HG03196 (cell line): ENCODE measurements at regions not wholly inside any gene's neighbourhood (a gene's known extent, or its start where the extent isn't known, plus 50 kb on each side); places are given as distances from the start of the nearest gene placed in this dataset.

Source experiments
- ATAC-seq: cut with Tn5 transposase; IDR thresholded peaks from one replicate; pipeline ENCODE4 v1.9.1; 2021; ENCODE audit not compliant: unreplicated experiment

DNA sequence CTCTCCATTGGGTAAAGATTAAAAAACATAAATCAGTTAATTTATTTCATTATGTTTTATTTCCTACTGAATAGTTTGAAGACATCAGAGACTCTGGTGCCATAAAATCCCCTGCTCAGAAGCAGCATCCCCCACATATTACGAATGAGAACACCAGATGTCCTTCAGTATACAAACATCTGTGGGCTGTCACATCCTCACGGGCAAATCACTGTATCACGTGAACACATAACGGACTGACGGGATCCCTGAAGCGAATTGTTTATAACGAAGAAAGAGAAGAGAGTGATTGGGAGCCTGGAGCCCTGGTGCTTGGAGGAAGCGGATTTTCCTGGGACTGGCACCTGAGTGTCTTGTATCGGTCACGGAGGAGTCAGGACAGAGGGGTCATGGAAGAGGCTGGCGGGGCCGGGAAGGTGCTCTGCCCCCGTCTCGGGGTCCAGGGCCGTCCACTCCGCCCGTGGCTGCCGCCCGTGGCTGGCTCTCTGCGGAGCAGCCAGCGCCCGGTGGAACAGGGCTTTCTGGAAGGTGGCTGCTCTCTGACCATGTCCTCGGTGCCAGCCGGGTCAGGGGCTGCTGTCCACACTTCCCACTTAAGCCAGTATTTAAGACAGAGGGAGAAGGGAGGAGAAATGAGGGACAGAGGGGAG, 452.7 kb upstream of the FAT1 start:
- ATAC-seq, result no peak

- no peak for ATAC-seq
These were observed 454.4 kb upstream of the FAT1 start for GRCh38 chr4:187178084-187178483.

- ATAC-seq, result no peak
These were observed 454.9 kb upstream of the FAT1 start for GRCh38 chr4:187178587-187178986.

DNA sequence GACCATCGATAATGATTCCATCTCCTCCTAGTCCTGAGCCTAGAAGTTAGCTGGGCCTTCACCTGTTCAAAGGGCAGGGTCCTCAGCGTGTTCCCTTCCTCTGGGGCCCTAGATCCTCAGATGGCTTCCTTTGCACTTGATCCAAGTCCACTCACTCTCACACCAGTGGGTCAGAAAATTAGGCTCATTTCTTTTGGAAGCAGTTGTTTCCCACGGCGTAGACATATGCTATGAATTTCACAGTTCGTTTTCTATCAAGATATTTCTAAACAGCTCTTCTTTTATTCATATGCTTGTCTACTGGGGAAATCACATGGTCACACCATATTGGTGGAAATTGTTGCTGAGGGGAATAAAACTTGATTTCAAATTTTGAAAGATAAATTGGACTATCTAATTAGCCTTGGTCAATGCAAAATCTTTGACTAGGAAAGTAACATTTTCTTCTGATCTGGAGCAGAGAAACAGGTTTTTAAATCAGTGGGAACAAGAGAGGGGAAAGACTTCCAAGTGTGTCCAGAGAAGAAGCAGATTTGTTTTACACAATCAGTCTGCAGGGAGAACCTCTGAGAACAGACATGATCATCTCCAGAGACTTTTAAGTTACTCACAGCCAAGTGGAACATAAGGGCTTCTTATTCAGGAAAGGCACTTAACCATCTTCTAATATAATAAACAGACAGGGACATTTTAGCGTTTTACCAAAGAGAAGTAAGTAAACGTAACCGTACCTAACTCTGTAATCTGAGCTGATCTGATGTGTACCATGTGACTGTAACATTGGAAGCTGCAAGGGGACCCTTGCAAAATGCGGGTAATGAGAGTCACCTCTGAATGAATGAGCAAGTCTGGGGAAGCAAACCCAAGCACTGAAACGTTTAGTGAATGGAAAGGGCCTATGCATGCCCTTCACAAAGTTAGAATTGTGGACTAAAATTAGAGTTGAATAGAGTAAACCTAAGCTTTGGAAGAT, 455.7 kb upstream of the FAT1 start:
- ATAC-seq, result no peak

DNA sequence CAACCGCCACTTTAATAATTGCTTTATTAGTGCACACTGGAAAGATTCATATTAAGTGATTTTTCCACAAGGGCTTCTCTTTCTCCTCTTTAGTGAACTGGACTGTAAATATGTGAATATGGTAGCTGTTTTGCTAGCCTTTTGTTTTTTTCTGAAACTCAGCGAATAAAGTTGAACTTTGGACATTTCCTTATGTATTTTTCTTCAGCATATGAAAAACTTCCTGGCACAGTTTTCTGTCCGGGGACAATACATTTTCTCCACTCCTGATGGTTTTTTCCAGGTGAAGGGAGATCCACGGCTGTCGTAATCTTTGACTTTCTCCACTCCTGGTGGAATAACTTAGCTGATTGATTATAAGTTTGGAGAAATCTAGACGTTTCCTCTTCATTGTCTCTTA, 457.4 kb upstream of the FAT1 start:
- no peak for ATAC-seq

- no peak for ATAC-seq
These were observed 459.7 kb upstream of the FAT1 start for GRCh38 chr4:187183346-187183745.

- no peak for ATAC-seq
These were observed 460.2 kb upstream of the FAT1 start for GRCh38 chr4:187183826-187184225.

DNA sequence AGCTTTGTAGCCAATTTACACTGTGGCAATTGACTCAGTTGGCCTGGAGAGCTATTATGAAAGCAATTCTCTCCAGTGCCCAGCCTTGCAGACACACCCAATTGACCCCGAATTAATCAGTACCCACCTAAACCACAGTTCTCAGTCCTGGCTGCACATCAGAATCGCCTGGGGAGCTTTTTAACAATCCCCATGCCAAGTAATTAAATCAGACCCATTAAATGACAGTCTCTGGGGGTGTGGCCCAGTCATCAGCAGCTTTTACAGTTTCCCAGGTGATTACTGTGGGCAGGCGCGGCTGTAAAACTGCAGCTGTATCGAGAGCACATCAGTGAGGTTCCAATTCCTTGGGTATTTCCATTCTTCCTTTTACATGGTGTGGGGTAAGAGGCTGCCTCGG, 460.9 kb upstream of the FAT1 start:
- no peak for ATAC-seq

DNA sequence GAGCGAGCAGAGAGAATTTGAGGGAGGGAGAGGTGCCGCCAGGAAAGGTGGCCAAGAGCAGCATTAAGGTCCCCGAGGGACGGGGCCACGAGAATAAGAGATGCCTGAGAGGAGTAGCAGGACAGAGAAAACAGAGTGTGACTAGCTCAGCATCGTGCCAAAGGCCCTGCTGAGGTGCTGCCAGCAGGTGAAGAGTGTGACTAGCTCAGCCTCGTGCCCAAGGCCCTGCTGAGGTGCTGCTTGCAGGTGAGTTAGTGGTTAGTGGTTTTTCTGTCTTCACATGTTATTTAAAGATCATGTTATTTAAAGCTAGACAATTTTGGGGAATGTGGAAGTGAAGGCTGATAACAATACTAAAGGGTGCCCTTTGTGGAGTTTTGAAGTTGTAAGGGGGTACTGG, 464.5 kb upstream of the FAT1 start:
- no peak for ATAC-seq

DNA sequence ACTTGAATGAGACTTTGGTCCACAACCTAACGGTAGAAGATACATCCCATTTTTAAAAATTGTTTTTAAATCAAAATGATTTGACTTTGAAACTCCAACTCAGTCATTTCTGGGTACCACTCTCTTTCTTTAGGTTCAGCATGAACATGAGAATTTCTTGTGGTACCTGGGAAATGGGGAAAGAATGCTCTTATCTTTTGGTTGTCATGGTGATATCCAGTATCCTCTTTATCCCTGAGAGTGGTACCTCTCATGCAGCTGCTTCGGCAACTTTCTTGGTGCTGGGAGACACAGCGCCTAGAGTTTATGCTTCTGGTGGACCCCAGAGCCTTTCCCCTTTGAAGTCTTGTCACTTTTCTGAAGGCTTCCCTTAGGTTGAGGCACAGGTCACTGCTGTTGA, 465.1 kb upstream of the FAT1 start:
- ATAC-seq, result no peak

- ATAC-seq, result no peak
These were observed 466.7 kb upstream of the FAT1 start for GRCh38 chr4:187190390-187190789.

GRCh38 chr4:187191676-187192075, 468.0 kb upstream of the FAT1 start:
- ATAC-seq, result no peak

GRCh38 chr4:187192266-187192665, 468.6 kb upstream of the FAT1 start:
- ATAC-seq, result no peak

- ATAC-seq, result no peak
These were observed 469.5 kb upstream of the FAT1 start for GRCh38 chr4:187193141-187193540.

DNA sequence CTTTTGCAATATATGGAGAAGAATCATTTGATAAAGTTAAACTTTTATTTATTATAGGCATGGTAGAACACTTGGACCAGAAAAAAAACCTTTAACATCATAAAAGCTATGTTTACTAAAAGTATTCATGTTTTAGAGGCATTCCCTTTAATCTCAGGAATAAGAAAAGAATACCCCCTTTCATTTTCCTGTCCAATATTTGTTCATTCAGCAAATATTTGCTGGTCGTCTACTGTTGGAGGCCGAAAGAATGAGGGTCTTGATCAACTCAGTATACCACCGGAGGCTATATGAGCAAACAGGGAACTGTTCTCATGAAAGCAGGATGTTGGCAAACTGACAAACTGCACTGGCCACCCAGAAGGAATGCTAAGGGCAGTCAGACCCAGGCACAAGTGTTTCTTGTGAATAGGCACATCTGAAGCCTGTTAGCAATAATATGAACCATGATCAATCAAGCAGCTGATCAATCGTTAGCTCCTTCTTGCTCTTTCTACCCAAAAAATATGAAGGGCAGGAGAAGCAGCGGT, 480.8 kb upstream of the FAT1 start:
- ATAC-seq, result no peak

GRCh38 chr4:187207931-187208330, 484.3 kb upstream of the FAT1 start:
- no peak for ATAC-seq

- ATAC-seq, result no peak
These were observed 485.0 kb upstream of the FAT1 start for GRCh38 chr4:187208651-187209050.

DNA sequence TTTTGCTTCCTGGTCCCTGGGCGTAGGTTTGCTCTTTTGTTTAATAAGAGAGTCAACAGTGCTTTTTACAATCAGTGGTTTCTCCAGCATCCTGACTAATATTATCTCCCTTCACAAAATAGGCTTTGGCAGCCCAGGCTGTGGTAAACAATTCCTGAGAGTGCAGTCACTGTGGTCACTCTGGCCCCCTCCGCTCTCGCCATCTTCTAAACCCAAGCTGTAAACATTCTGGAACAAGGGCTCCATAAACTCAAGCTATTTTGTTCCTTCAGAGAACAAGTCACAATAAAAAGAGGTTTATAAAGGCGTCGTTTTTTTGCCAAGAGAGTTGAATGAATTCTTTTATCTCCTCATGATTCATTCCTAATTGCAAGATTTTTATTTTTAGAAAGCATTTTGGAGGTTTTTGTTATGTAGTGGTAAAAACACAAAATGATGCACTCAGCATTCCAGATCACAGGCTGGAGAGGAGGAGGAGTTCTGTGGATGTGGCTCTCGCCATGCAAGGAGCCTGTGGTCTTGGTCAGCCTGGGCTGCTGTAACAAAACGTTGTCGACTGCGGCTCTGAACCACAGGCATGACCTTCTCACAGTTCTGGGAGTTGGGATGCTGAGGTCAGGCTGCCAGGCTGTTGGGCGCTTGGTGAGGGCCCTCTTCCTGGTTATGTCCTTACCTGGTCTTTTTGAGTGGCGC, 486.4 kb upstream of the FAT1 start:
- no peak for ATAC-seq

DNA sequence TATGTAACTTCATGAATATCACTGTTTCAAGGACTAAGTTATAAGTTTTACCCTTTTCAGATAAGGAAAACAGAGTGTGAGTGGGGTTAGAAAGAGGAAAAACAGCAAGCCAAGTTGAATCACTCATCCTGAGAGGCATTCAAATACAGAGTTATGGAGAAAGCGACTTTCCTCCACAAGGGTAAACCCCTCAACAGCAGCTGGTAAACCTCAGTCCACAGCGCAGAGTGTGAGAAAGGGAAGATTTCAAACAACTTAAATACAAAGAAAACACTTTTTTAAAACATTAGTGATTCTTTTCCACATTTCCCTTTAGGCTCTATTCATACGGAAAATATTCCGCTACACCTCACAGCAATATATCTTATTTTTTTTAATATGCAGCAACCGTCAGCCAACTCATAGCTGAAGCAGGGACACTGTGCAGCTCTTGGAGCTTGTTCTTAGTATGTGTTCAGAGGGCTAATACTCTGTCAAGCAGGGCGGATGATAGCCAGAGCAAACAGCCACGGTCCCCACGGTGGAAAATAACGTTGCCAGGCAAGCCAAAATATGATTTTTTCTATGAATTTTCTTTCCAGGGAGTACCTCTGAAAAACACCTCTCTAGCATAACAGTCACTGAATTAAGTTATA, 488.9 kb upstream of the FAT1 start:
- ATAC-seq, result no peak

- ATAC-seq, result no peak
These were observed 491.8 kb upstream of the FAT1 start for GRCh38 chr4:187215438-187215837.

- no peak for ATAC-seq
These were observed 495.1 kb upstream of the FAT1 start for GRCh38 chr4:187218705-187219245.
